ENCODE measurements at regions not wholly inside any gene's neighbourhood (a gene's known extent, or its start where the extent isn't known, plus 50 kb on each side); places are given as distances from the start of the nearest gene placed in this dataset.

- no peaks in the 10 kb centered on the region for H3K4me1 ChIP-seq (ENCODE audit: control insufficient read depth in 1 of 2, insufficient read depth in 2 of 2, low read length in 2 of 2)
- no peaks in the 10 kb centered on the region for H3K9me3 ChIP-seq (ENCODE audit: control insufficient read depth in 1 of 2, low read length in 2 of 2)
- H3K4me3 ChIP-seq (ENCODE audit: low read depth in 1 of 2, low read length in 2 of 2) = no peak overlapping the region
- no peaks in the 10 kb centered on the region for H3K36me3 ChIP-seq (ENCODE audit: control insufficient read depth in 1 of 2, insufficient read depth in 2 of 2, low read length in 2 of 2)
- H3K27ac ChIP-seq (ENCODE audit: low read length) = no peak overlapping the region
- no peaks in the 10 kb centered on the region for H3K27me3 ChIP-seq (ENCODE audit: low read depth, low read length)
Measured at GRCh38 chr5:124553911-124554310, 192.5 kb downstream of the ZNF608 start.

DNA sequence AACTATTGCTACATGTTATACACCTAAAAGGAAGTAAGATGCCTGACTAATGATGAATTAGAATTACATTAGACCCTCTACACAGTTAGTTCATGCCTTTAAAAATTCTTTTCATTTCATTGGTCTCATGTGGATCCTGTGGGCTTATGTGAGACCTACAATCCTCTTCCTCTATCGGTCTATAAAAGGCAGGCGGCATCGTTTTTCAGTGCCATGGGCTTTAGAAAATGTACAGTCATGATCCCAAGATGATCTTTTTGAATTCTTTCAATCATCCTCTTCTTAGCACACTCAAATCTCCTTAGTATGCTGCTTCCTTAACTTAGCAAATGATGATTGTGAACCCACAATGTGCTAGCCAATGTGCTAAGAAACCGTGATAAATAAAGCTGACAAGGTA lies 193.9 kb downstream of the ZNF608 start:
- Histone ChIP-seq H3K27ac (ENCODE audit: low read length) (no peak overlapping the region), H3K36me3 (ENCODE audit: control insufficient read depth in 1 of 2, insufficient read depth in 2 of 2, low read length in 2 of 2) (no peaks in the 10 kb centered on the region), H3K27me3 (ENCODE audit: low read depth, low read length) (no peaks in the 10 kb centered on the region), H3K4me1 (ENCODE audit: control insufficient read depth in 1 of 2, insufficient read depth in 2 of 2, low read length in 2 of 2) (no peaks in the 10 kb centered on the region), H3K9me3 (ENCODE audit: control insufficient read depth in 1 of 2, low read length in 2 of 2) (no peaks in the 10 kb centered on the region), H3K4me3 (ENCODE audit: low read depth in 1 of 2, low read length in 2 of 2) (no peak overlapping the region)

DNA sequence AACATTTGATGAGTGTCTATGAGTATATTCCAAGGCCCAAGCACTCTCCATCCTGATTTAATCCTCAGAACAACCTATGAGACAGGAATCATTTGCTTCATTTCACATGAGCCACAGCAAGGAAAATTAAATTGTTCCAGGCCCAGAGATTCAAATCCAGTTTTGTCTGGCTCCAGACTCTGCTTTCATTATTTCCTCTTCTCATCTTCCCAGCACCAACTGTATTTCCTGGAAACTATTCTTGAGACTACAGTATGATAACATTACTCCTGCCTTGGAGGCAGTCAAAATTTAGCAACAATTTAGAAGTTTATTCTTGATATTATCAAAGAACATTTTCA lies 194.5 kb downstream of the ZNF608 start:
- H3K4me1 ChIP-seq (ENCODE audit: control insufficient read depth in 1 of 2, insufficient read depth in 2 of 2, low read length in 2 of 2) = no peaks in the 10 kb centered on the region
- H3K27me3 ChIP-seq (ENCODE audit: low read depth, low read length) = no peaks in the 10 kb centered on the region
- no peak overlapping the region for H3K4me3 ChIP-seq (ENCODE audit: low read depth in 1 of 2, low read length in 2 of 2)
- no peaks in the 10 kb centered on the region for H3K36me3 ChIP-seq (ENCODE audit: control insufficient read depth in 1 of 2, insufficient read depth in 2 of 2, low read length in 2 of 2)
- H3K9me3 ChIP-seq (ENCODE audit: control insufficient read depth in 1 of 2, low read length in 2 of 2) = no peaks in the 10 kb centered on the region
- H3K27ac ChIP-seq (ENCODE audit: low read length) = no peak overlapping the region

GRCh38 chr5:124550731-124551130 lies 195.7 kb downstream of the ZNF608 start:
- H3K4me1 ChIP-seq (ENCODE audit: control insufficient read depth in 1 of 2, insufficient read depth in 2 of 2, low read length in 2 of 2) = no peaks in the 10 kb centered on the region
- H3K36me3 ChIP-seq (ENCODE audit: control insufficient read depth in 1 of 2, insufficient read depth in 2 of 2, low read length in 2 of 2) = no peaks in the 10 kb centered on the region
- no peaks in the 10 kb centered on the region for H3K9me3 ChIP-seq (ENCODE audit: control insufficient read depth in 1 of 2, low read length in 2 of 2)
- H3K27me3 ChIP-seq (ENCODE audit: low read depth, low read length) = no peaks in the 10 kb centered on the region
- no peak overlapping the region for H3K4me3 ChIP-seq (ENCODE audit: low read depth in 1 of 2, low read length in 2 of 2)
- no peak overlapping the region for H3K27ac ChIP-seq (ENCODE audit: low read length)

GRCh38 chr5:124549891-124550436 lies 196.5 kb downstream of the ZNF608 start:
- Histone ChIP-seq H3K27me3 (ENCODE audit: low read depth, low read length) (no peaks in the 10 kb centered on the region), H3K9me3 (ENCODE audit: control insufficient read depth in 1 of 2, low read length in 2 of 2) (no peaks in the 10 kb centered on the region), H3K4me3 (ENCODE audit: low read depth in 1 of 2, low read length in 2 of 2) (no peak overlapping the region), H3K36me3 (ENCODE audit: control insufficient read depth in 1 of 2, insufficient read depth in 2 of 2, low read length in 2 of 2) (no peaks in the 10 kb centered on the region), H3K4me1 (ENCODE audit: control insufficient read depth in 1 of 2, insufficient read depth in 2 of 2, low read length in 2 of 2) (no peaks in the 10 kb centered on the region), H3K27ac (ENCODE audit: low read length) (no peak overlapping the region)

DNA sequence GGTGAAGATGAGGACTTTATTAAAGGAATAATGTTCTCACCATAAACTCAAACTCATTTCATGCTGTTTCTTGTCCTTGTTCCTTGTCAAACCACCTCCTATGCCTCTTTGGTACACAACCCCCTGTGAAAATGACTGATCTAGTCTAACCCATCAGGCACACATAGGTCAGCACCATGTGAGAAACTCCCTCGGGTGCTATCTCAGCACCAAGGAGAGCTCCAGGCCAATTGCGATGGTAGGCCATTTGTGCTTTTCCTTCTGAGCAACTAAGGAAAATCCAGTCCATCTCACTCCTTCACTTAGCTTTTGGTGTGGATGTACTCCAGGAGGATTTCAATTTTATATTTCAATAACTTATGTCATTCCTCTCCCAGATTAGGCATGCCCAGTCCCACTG lies 199.8 kb downstream of the ZNF608 start:
- Histone ChIP-seq H3K27ac (ENCODE audit: low read length) (no peak overlapping the region), H3K9me3 (ENCODE audit: control insufficient read depth in 1 of 2, low read length in 2 of 2) (no peaks in the 10 kb centered on the region), H3K36me3 (ENCODE audit: control insufficient read depth in 1 of 2, insufficient read depth in 2 of 2, low read length in 2 of 2) (no peaks in the 10 kb centered on the region), H3K4me1 (ENCODE audit: control insufficient read depth in 1 of 2, insufficient read depth in 2 of 2, low read length in 2 of 2) (no peaks in the 10 kb centered on the region), H3K4me3 (ENCODE audit: low read depth in 1 of 2, low read length in 2 of 2) (no peak overlapping the region), H3K27me3 (ENCODE audit: low read depth, low read length) (no peaks in the 10 kb centered on the region)

DNA sequence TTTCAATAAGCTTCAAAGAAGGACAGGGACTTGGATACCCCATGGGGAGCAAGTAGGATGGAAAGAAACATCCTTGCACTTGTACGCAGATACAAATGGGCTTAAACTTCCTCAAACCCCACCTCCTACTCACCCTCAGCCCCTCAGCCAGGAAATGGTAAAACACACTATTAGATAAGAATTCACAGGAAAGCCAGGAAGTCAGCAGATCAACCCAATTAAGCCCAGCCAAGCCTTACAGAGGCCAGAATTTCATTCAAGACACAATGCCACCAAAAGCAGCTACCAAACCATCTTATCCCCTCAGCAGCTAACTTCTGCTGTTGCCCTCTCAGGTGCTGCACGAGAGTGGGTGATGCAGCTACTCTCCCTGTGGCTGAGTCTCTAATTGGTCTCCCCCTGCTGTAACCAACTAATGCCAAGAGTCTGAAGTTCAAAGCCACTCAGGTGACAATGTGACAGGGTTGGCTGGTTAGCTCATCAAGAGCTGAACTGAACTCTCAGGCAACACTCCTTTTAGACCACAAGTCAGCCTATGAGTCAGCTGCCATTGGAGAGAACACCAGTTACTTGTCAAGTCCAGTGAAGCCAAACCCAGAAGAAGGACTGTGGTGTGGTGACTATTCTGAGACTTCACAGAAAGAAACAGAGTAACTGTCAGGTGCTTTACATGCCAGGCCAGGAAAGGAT lies 201.9 kb downstream of the ZNF608 start:
- Histone ChIP-seq H3K27ac (ENCODE audit: low read length) (no peak overlapping the region), H3K4me3 (ENCODE audit: low read depth in 1 of 2, low read length in 2 of 2) (no peak overlapping the region), H3K27me3 (ENCODE audit: low read depth, low read length) (no peaks in the 10 kb centered on the region), H3K36me3 (ENCODE audit: control insufficient read depth in 1 of 2, insufficient read depth in 2 of 2, low read length in 2 of 2) (no peaks in the 10 kb centered on the region), H3K9me3 (ENCODE audit: control insufficient read depth in 1 of 2, low read length in 2 of 2) (no peaks in the 10 kb centered on the region), H3K4me1 (ENCODE audit: control insufficient read depth in 1 of 2, insufficient read depth in 2 of 2, low read length in 2 of 2) (no peaks in the 10 kb centered on the region)

GRCh38 chr5:124538931-124539330 lies 207.5 kb downstream of the ZNF608 start:
- no peak overlapping the region for H3K4me3 ChIP-seq (ENCODE audit: low read depth in 1 of 2, low read length in 2 of 2)
- no peaks in the 10 kb centered on the region for H3K4me1 ChIP-seq (ENCODE audit: control insufficient read depth in 1 of 2, insufficient read depth in 2 of 2, low read length in 2 of 2)
- no peak overlapping the region for H3K27ac ChIP-seq (ENCODE audit: low read length)
- no peaks in the 10 kb centered on the region for H3K27me3 ChIP-seq (ENCODE audit: low read depth, low read length)
- H3K9me3 ChIP-seq (ENCODE audit: control insufficient read depth in 1 of 2, low read length in 2 of 2) = no peaks in the 10 kb centered on the region
- no peaks in the 10 kb centered on the region for H3K36me3 ChIP-seq (ENCODE audit: control insufficient read depth in 1 of 2, insufficient read depth in 2 of 2, low read length in 2 of 2)

- Histone ChIP-seq H3K4me3 (ENCODE audit: low read depth in 1 of 2, low read length in 2 of 2) (no peak overlapping the region), H3K27me3 (ENCODE audit: low read depth, low read length) (no peaks in the 10 kb centered on the region), H3K4me1 (ENCODE audit: control insufficient read depth in 1 of 2, insufficient read depth in 2 of 2, low read length in 2 of 2) (no peaks in the 10 kb centered on the region), H3K27ac (ENCODE audit: low read length) (no peak overlapping the region), H3K9me3 (ENCODE audit: control insufficient read depth in 1 of 2, low read length in 2 of 2) (no peaks in the 10 kb centered on the region), H3K36me3 (ENCODE audit: control insufficient read depth in 1 of 2, insufficient read depth in 2 of 2, low read length in 2 of 2) (no peaks in the 10 kb centered on the region)
Measured at GRCh38 chr5:124538191-124538590, 208.2 kb downstream of the ZNF608 start.

DNA sequence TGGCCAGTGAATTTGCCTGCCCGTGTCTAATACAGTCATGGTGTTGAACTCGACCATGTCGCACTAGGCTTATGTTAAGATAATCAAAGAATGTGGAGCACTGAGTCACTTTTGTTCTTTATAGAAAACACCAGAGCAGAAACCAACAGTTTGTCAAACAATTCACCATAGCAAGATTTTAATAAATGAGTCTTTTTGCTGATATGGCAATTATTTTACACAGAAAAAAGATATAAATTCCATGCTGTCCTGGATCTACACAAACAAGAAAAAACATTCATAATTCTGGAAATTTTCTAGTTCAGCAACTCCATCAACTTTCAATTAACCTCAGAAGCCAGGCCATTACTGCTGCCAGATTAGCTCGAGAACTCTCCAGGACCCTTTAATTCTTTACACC lies 208.9 kb downstream of the ZNF608 start:
- no peak overlapping the region for H3K27ac ChIP-seq (ENCODE audit: low read length)
- H3K4me1 ChIP-seq (ENCODE audit: control insufficient read depth in 1 of 2, insufficient read depth in 2 of 2, low read length in 2 of 2) = no peaks in the 10 kb centered on the region

GRCh38 chr5:124537107-124537506 lies 209.3 kb downstream of the ZNF608 start:
- no peaks in the 10 kb centered on the region for H3K9me3 ChIP-seq (ENCODE audit: control insufficient read depth in 1 of 2, low read length in 2 of 2)
- no peaks in the 10 kb centered on the region for H3K4me1 ChIP-seq (ENCODE audit: control insufficient read depth in 1 of 2, insufficient read depth in 2 of 2, low read length in 2 of 2)
- no peak overlapping the region for H3K27ac ChIP-seq (ENCODE audit: low read length)
- H3K4me3 ChIP-seq (ENCODE audit: low read depth in 1 of 2, low read length in 2 of 2) = no peak overlapping the region
- no peaks in the 10 kb centered on the region for H3K27me3 ChIP-seq (ENCODE audit: low read depth, low read length)
- no peaks in the 10 kb centered on the region for H3K36me3 ChIP-seq (ENCODE audit: control insufficient read depth in 1 of 2, insufficient read depth in 2 of 2, low read length in 2 of 2)

More for the DNA sequence above, 208.9 kb downstream of the ZNF608 start:
- no peaks in the 10 kb centered on the region for H3K36me3 ChIP-seq (ENCODE audit: control insufficient read depth in 1 of 2, insufficient read depth in 2 of 2, low read length in 2 of 2)
- H3K27me3 ChIP-seq (ENCODE audit: low read depth, low read length) = no peaks in the 10 kb centered on the region
- no peak overlapping the region for H3K4me3 ChIP-seq (ENCODE audit: low read depth in 1 of 2, low read length in 2 of 2)
- no peaks in the 10 kb centered on the region for H3K9me3 ChIP-seq (ENCODE audit: control insufficient read depth in 1 of 2, low read length in 2 of 2)

DNA sequence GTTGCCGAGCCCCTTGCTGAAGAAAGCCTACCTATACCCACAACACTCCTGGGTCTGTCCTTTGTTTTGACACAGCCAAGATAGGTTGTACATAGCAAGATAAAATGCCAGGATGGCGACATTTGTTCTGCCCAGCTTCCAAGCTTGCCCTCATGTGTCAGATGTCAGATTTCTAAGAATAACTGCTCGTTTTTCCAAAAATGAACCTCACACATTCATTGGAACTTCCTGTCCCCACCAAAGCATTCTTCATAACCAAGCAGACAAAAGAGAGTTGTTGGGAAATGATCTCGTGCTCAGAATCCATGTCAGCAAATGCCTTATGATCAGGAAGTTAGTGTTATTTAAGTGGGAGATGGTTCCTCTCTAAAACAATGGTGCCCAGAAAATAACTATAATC lies 210.1 kb downstream of the ZNF608 start:
- H3K4me3 ChIP-seq (ENCODE audit: low read depth in 1 of 2, low read length in 2 of 2) = no peak overlapping the region
- no peaks in the 10 kb centered on the region for H3K9me3 ChIP-seq (ENCODE audit: control insufficient read depth in 1 of 2, low read length in 2 of 2)
- no peaks in the 10 kb centered on the region for H3K36me3 ChIP-seq (ENCODE audit: control insufficient read depth in 1 of 2, insufficient read depth in 2 of 2, low read length in 2 of 2)
- no peaks in the 10 kb centered on the region for H3K4me1 ChIP-seq (ENCODE audit: control insufficient read depth in 1 of 2, insufficient read depth in 2 of 2, low read length in 2 of 2)
- no peak overlapping the region for H3K27ac ChIP-seq (ENCODE audit: low read length)
- H3K27me3 ChIP-seq (ENCODE audit: low read depth, low read length) = no peaks in the 10 kb centered on the region
